ENCODE measurements at regions not wholly inside any gene's neighbourhood (a gene's known extent, or its start where the extent isn't known, plus 50 kb on each side); places are given as distances from the start of the nearest gene placed in this dataset.

- no peak overlapping the region for H3K4me3 ChIP-seq (ENCODE audit: insufficient read depth, low read depth, low read length, poor library complexity, severe bottlenecking)
- no peaks in the 10 kb centered on the region for H3K36me3 ChIP-seq (ENCODE audit: control insufficient read depth, insufficient read depth, low read length)
- H3K27me3 ChIP-seq (replicated peaks; ENCODE audit: control insufficient read depth, insufficient read depth, low read length, poor library complexity, severe bottlenecking): no peaks in the 10 kb centered on the region
- no peaks in the 10 kb centered on the region for H3K9me3 ChIP-seq (ENCODE audit: control insufficient read depth, low read length)
- DNase-seq: no peak
- H3K27ac ChIP-seq (ENCODE audit: insufficient read depth, low read length, poor library complexity, severe bottlenecking): no peak overlapping the region
- H3K4me1 ChIP-seq (ENCODE audit: control insufficient read depth, insufficient read depth, low read length, poor library complexity, severe bottlenecking): no peaks in the 10 kb centered on the region
Measured at GRCh38 chr12:91902860-91903683, 242.6 kb downstream of the BTG1 start.

- Histone ChIP-seq H3K4me1 (ENCODE audit: control insufficient read depth, insufficient read depth, low read length, poor library complexity, severe bottlenecking) (no peaks in the 10 kb centered on the region), H3K4me3 (ENCODE audit: insufficient read depth, low read depth, low read length, poor library complexity, severe bottlenecking) (no peak overlapping the region), H3K9me3 (ENCODE audit: control insufficient read depth, low read length) (no peaks in the 10 kb centered on the region), H3K36me3 (ENCODE audit: control insufficient read depth, insufficient read depth, low read length) (no peaks in the 10 kb centered on the region), H3K27me3 (replicated peaks; ENCODE audit: control insufficient read depth, insufficient read depth, low read length, poor library complexity, severe bottlenecking) (no peaks in the 10 kb centered on the region), H3K27ac (ENCODE audit: insufficient read depth, low read length, poor library complexity, severe bottlenecking) (no peak overlapping the region)
- DNase-seq: no peak
Measured at GRCh38 chr12:91901381-91902074, 244.1 kb downstream of the BTG1 start.

GRCh38 chr12:91900971-91901370 is 244.7 kb downstream of the BTG1 start:
- Histone ChIP-seq H3K27me3 (replicated peaks; ENCODE audit: control insufficient read depth, insufficient read depth, low read length, poor library complexity, severe bottlenecking) (no peaks in the 10 kb centered on the region), H3K36me3 (ENCODE audit: control insufficient read depth, insufficient read depth, low read length) (no peaks in the 10 kb centered on the region), H3K4me3 (ENCODE audit: insufficient read depth, low read depth, low read length, poor library complexity, severe bottlenecking) (no peak overlapping the region), H3K27ac (ENCODE audit: insufficient read depth, low read length, poor library complexity, severe bottlenecking) (no peak overlapping the region), H3K9me3 (ENCODE audit: control insufficient read depth, low read length) (no peaks in the 10 kb centered on the region), H3K4me1 (ENCODE audit: control insufficient read depth, insufficient read depth, low read length, poor library complexity, severe bottlenecking) (no peaks in the 10 kb centered on the region)
- no peak for DNase-seq

GRCh38 chr12:91899056-91899455 is 246.6 kb downstream of the BTG1 start:
- Histone ChIP-seq H3K9me3 (ENCODE audit: control insufficient read depth, low read length) (no peaks in the 10 kb centered on the region), H3K36me3 (ENCODE audit: control insufficient read depth, insufficient read depth, low read length) (no peaks in the 10 kb centered on the region), H3K27me3 (replicated peaks; ENCODE audit: control insufficient read depth, insufficient read depth, low read length, poor library complexity, severe bottlenecking) (no peaks in the 10 kb centered on the region), H3K4me1 (ENCODE audit: control insufficient read depth, insufficient read depth, low read length, poor library complexity, severe bottlenecking) (no peaks in the 10 kb centered on the region), H3K4me3 (ENCODE audit: insufficient read depth, low read depth, low read length, poor library complexity, severe bottlenecking) (no peak overlapping the region), H3K27ac (ENCODE audit: insufficient read depth, low read length, poor library complexity, severe bottlenecking) (no peak overlapping the region)
- no peak for DNase-seq

GRCh38 chr12:91897025-91897515 is 248.6 kb downstream of the BTG1 start:
- H3K36me3 ChIP-seq (ENCODE audit: control insufficient read depth, insufficient read depth, low read length): no peaks in the 10 kb centered on the region
- no peak overlapping the region for H3K4me3 ChIP-seq (ENCODE audit: insufficient read depth, low read depth, low read length, poor library complexity, severe bottlenecking)
- no peaks in the 10 kb centered on the region for H3K27me3 ChIP-seq (replicated peaks; ENCODE audit: control insufficient read depth, insufficient read depth, low read length, poor library complexity, severe bottlenecking)
- H3K4me1 ChIP-seq (ENCODE audit: control insufficient read depth, insufficient read depth, low read length, poor library complexity, severe bottlenecking): no peaks in the 10 kb centered on the region
- H3K9me3 ChIP-seq (ENCODE audit: control insufficient read depth, low read length): no peaks in the 10 kb centered on the region
- H3K27ac ChIP-seq (ENCODE audit: insufficient read depth, low read length, poor library complexity, severe bottlenecking): no peak overlapping the region
- DNase-seq: no peak

- no peak overlapping the region for H3K27ac ChIP-seq (ENCODE audit: insufficient read depth, low read length, poor library complexity, severe bottlenecking)
Measured at GRCh38 chr12:91896286-91897024, 249.2 kb downstream of the BTG1 start.

GRCh38 chr12:91894911-91895310 is 250.7 kb downstream of the BTG1 start:
- Histone ChIP-seq H3K4me1 (ENCODE audit: control insufficient read depth, insufficient read depth, low read length, poor library complexity, severe bottlenecking) (no peaks in the 10 kb centered on the region), H3K4me3 (ENCODE audit: insufficient read depth, low read depth, low read length, poor library complexity, severe bottlenecking) (no peak overlapping the region), H3K36me3 (ENCODE audit: control insufficient read depth, insufficient read depth, low read length) (no peaks in the 10 kb centered on the region), H3K27me3 (replicated peaks; ENCODE audit: control insufficient read depth, insufficient read depth, low read length, poor library complexity, severe bottlenecking) (no peaks in the 10 kb centered on the region), H3K27ac (ENCODE audit: insufficient read depth, low read length, poor library complexity, severe bottlenecking) (no peak overlapping the region), H3K9me3 (ENCODE audit: control insufficient read depth, low read length) (no peaks in the 10 kb centered on the region)
- DNase-seq: no peak

More at GRCh38 chr12:91896286-91897024, 249.2 kb downstream of the BTG1 start:
- Histone ChIP-seq H3K27me3 (replicated peaks; ENCODE audit: control insufficient read depth, insufficient read depth, low read length, poor library complexity, severe bottlenecking) (no peaks in the 10 kb centered on the region), H3K4me3 (ENCODE audit: insufficient read depth, low read depth, low read length, poor library complexity, severe bottlenecking) (no peak overlapping the region), H3K4me1 (ENCODE audit: control insufficient read depth, insufficient read depth, low read length, poor library complexity, severe bottlenecking) (no peaks in the 10 kb centered on the region), H3K9me3 (ENCODE audit: control insufficient read depth, low read length) (no peaks in the 10 kb centered on the region), H3K36me3 (ENCODE audit: control insufficient read depth, insufficient read depth, low read length) (no peaks in the 10 kb centered on the region)
- DNase-seq: no peak

- H3K9me3 ChIP-seq (ENCODE audit: control insufficient read depth, low read length): no peaks in the 10 kb centered on the region
- no peaks in the 10 kb centered on the region for H3K4me1 ChIP-seq (ENCODE audit: control insufficient read depth, insufficient read depth, low read length, poor library complexity, severe bottlenecking)
- no peaks in the 10 kb centered on the region for H3K27me3 ChIP-seq (replicated peaks; ENCODE audit: control insufficient read depth, insufficient read depth, low read length, poor library complexity, severe bottlenecking)
- no peak for DNase-seq
- H3K4me3 ChIP-seq (ENCODE audit: insufficient read depth, low read depth, low read length, poor library complexity, severe bottlenecking): no peak overlapping the region
- H3K27ac ChIP-seq (ENCODE audit: insufficient read depth, low read length, poor library complexity, severe bottlenecking): no peak overlapping the region
- H3K36me3 ChIP-seq (ENCODE audit: control insufficient read depth, insufficient read depth, low read length): no peaks in the 10 kb centered on the region
Measured at GRCh38 chr12:91893476-91893875, 252.2 kb downstream of the BTG1 start.

- H3K36me3 ChIP-seq (ENCODE audit: control insufficient read depth, insufficient read depth, low read length): no peaks in the 10 kb centered on the region
- no peak for DNase-seq
Measured at GRCh38 chr12:91892081-91892855, 253.4 kb downstream of the BTG1 start.

More at GRCh38 chr12:91892081-91892855, 253.4 kb downstream of the BTG1 start:
- H3K4me3 ChIP-seq (ENCODE audit: insufficient read depth, low read depth, low read length, poor library complexity, severe bottlenecking): no peak overlapping the region
- no peaks in the 10 kb centered on the region for H3K4me1 ChIP-seq (ENCODE audit: control insufficient read depth, insufficient read depth, low read length, poor library complexity, severe bottlenecking)
- no peaks in the 10 kb centered on the region for H3K9me3 ChIP-seq (ENCODE audit: control insufficient read depth, low read length)
- H3K27me3 ChIP-seq (replicated peaks; ENCODE audit: control insufficient read depth, insufficient read depth, low read length, poor library complexity, severe bottlenecking): no peaks in the 10 kb centered on the region
- no peak overlapping the region for H3K27ac ChIP-seq (ENCODE audit: insufficient read depth, low read length, poor library complexity, severe bottlenecking)
